Lung (tissue), 11 donors: ENCODE measurements at regions not wholly inside any gene's neighbourhood (a gene's known extent, or its start where the extent isn't known, plus 50 kb on each side); places are given as distances from the start of the nearest gene placed in this dataset.

ENCODE experiments used
- ATAC-seq: fragments of 200-7000 bp; cut with Tn5 transposase; one replicate; pipeline ENCODE4 v1.9.1; 2020; ENCODE audit warnings: moderate number of reproducible peaks; ENCODE audit not compliant: insufficient read depth, low FRiP score
- DNase-seq, 3 donors: peaks; one replicate each; pipeline ENCODE4 v3.0.0-alpha.2; 2013 to 2017
- H3K27ac ChIP-seq, 2 donors: one replicate each; pipeline ENCODE4 v1.5.1; 2013; ENCODE audit warnings: mild to moderate bottlenecking in 2 of 2, moderate library complexity in 2 of 2, control low read depth in 1 of 2, inconsistent platforms in 1 of 2, low read depth in 1 of 2, low read length in 1 of 2
- H3K27me3 ChIP-seq, 3 donors: one replicate each; pipeline ENCODE4 v1.5.1; 2013; ENCODE audit warnings: low read length in 2 of 3; ENCODE audit not compliant: control insufficient read depth in 3 of 3, insufficient read depth in 3 of 3
- H3K36me3 ChIP-seq, 4 donors: one replicate each; pipeline ENCODE4 v1.5.1; 2013; ENCODE audit warnings: low read length in 4 of 4, mild to moderate bottlenecking in 1 of 4, moderate library complexity in 1 of 4; ENCODE audit not compliant: control insufficient read depth in 4 of 4, insufficient read depth in 4 of 4
- H3K4me1 ChIP-seq, 5 donors: one replicate each; pipeline ENCODE4 v1.5.1; 2013; ENCODE audit warnings: low read length in 5 of 5, mild to moderate bottlenecking in 2 of 5, moderate library complexity in 1 of 5; ENCODE audit not compliant: control insufficient read depth in 5 of 5, insufficient read depth in 5 of 5
- H3K4me3 ChIP-seq: one replicate; pipeline ENCODE4 v1.5.1; 2013; ENCODE audit warnings: mild to moderate bottlenecking, control low read depth, moderate library complexity
- H3K9ac ChIP-seq, 2 donors: one replicate each; pipeline ENCODE4 v1.5.1; 2013; ENCODE audit warnings: low read length in 2 of 2, control low read depth in 1 of 2; ENCODE audit not compliant: insufficient read depth in 1 of 2
- H3K9me3 ChIP-seq, 4 donors: one replicate each; pipeline ENCODE4 v1.5.1; 2013; ENCODE audit warnings: low read length in 3 of 4, mild to moderate bottlenecking in 1 of 4, moderate library complexity in 1 of 4; ENCODE audit not compliant: control insufficient read depth in 4 of 4, insufficient read depth in 3 of 4
- WGBS, 2 donors: extraction: QIAGEN DNeasy Blood & Tissue Kit; methylation state at CpG; one replicate each; pipeline ENCODE4 v1.1.7; 2013; 5-methylcytosine and 5-hydroxymethylcytosine counted together
- TF ChIP-seq, protein P1 (sequence below): IDR thresholded peaks from 2 replicates; pipeline ENCODE4 v1.5.1; 2012; ENCODE audit warnings: mild to moderate bottlenecking; ENCODE audit errors: control extremely low read depth, extremely low read depth
- donor health status: control.
- donor health status: control.
- donor health status: Bipolar disorder and iron deficiency.
- donor health status: healthy.
- donor health status: DM: yes; HTN: yes; CAD: no.

GRCh38 chr2:72013726-72014125, 133.9 kb downstream of the CYP26B1 start:
- Histone ChIP-seq H3K27me3 (peaks cover 0 to 3% (median 0%) of the 10 kb centered on the region in 3 donors), H3K9ac (no peak overlapping the region), H3K27ac (no peak overlapping the region), H3K9me3 (no peaks in the 10 kb centered on the region), H3K4me3 (no peak overlapping the region), H3K4me1 (no peaks in the 10 kb centered on the region), H3K36me3 (no peaks in the 10 kb centered on the region)
- 94 to 95% methylated on average over 6 of the region's 6 CpGs for whole genome bisulfite sequencing, 2 donors
- TF ChIP-seq, protein P1, sequence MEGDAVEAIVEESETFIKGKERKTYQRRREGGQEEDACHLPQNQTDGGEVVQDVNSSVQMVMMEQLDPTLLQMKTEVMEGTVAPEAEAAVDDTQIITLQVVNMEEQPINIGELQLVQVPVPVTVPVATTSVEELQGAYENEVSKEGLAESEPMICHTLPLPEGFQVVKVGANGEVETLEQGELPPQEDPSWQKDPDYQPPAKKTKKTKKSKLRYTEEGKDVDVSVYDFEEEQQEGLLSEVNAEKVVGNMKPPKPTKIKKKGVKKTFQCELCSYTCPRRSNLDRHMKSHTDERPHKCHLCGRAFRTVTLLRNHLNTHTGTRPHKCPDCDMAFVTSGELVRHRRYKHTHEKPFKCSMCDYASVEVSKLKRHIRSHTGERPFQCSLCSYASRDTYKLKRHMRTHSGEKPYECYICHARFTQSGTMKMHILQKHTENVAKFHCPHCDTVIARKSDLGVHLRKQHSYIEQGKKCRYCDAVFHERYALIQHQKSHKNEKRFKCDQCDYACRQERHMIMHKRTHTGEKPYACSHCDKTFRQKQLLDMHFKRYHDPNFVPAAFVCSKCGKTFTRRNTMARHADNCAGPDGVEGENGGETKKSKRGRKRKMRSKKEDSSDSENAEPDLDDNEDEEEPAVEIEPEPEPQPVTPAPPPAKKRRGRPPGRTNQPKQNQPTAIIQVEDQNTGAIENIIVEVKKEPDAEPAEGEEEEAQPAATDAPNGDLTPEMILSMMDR: no peak
- DNase-seq: no peak
- no peak for ATAC-seq

DNA sequence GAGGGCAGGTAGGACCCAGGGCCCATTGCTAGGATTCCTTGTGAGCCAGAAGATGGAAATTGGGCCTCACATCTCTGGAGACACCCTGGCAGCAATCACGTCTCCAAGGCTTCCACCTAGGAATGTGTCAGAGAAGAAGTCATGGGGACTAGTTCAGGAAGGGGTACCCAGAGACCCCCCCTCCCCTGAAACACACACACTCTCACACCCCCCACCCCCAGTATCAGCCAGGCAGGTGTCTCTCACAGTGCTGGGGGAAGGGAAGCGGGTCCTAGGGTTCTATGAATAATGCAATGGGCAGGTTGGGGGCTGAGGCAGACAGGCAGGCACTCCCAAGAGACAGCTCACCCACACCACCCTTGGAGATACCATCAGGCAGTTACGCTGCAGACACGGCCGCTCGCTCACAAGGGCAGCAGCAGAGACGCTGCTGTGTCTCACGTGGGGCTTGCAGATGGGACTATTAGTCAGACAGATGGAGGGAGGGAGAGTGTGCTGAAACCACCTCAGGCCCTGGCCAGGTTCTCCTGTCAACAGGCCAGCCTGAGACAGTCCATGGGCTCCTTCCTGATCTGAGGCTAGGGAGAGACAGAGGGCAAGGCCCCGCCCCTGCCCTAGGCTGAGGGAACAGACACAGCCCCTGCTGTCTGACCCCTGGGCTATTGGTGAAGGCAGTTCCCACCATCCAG, 134.6 kb downstream of the CYP26B1 start:
- TF ChIP-seq, protein P1: no peak
- H3K27me3 ChIP-seq: peaks cover 0 to 3% (median 0%) of the 10 kb centered on the region in 3 donors
- H3K36me3 ChIP-seq: no peaks in the 10 kb centered on the region
- ATAC-seq: no peak
- H3K4me3 ChIP-seq: no peak overlapping the region
- no peaks in the 10 kb centered on the region for H3K9me3 ChIP-seq
- no peak for DNase-seq
- 85 to 86% methylated on average over 9 of the region's 9 CpGs for WGBS, 2 donors
- no peak overlapping the region for H3K9ac ChIP-seq
- H3K27ac ChIP-seq: no peak overlapping the region
- no peaks in the 10 kb centered on the region for H3K4me1 ChIP-seq

DNA sequence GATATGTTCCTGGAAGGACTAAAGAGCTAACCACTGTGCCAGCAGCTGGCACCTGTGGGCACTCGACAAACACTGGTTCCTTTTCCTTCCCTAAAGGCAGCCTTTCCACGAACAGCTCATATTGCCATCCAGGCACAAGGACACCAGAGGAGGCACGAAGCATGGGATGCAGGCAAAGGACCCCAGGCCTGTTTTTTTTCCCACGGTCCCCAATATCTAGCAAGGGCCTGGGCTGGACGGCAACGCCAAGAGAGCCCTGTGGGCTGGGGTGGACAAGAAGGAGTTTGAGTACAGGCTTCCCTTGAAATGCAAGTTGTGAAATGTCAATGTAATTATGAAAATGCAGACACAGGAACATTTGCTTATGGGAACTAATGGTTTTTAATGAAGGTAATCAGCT, 135.9 kb downstream of the CYP26B1 start:
- H3K4me3 ChIP-seq: no peak overlapping the region
- TF ChIP-seq, protein P1: no peak
- 80% methylated on average over 6 of the region's 6 CpGs for WGBS, 2 donors
- H3K27ac ChIP-seq: no peak overlapping the region
- H3K27me3 ChIP-seq: peaks cover 0 to 3% (median 0%) of the 10 kb centered on the region in 3 donors
- no peaks in the 10 kb centered on the region for H3K9me3 ChIP-seq
- no peak for ATAC-seq
- no peak overlapping the region for H3K9ac ChIP-seq
- H3K36me3 ChIP-seq: no peaks in the 10 kb centered on the region
- DNase-seq: no peak
- H3K4me1 ChIP-seq: no peaks in the 10 kb centered on the region

DNA sequence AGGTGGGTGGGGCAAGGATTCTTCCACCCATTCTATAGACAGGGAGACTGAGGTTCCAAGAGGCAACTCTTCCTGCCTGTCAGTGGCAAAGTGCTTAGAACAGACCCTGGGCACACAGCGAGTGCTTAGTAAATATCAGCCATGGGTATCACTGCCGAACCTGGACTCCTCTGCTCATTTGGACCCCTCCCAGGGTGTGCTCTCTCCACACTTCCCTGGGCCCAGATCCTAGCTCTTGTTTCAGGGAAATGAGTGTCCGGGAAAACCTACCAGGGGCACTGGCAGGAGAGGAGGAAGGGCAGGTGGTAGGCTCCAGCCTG, 136.3 kb downstream of the CYP26B1 start:
- Histone ChIP-seq H3K9me3 (no peaks in the 10 kb centered on the region), H3K27me3 (peaks cover 0 to 3% (median 0%) of the 10 kb centered on the region in 3 donors), H3K4me3 (no peak overlapping the region), H3K9ac (no peak overlapping the region), H3K4me1 (no peaks in the 10 kb centered on the region), H3K36me3 (no peaks in the 10 kb centered on the region), H3K27ac (no peak overlapping the region)
- TF ChIP-seq, protein P1: no peak
- DNase-seq: no peak
- ATAC-seq: no peak
- 90 to 93% methylated on average over 3 of the region's 3 CpGs for WGBS, 2 donors
